ENCODE measurements at regions not wholly inside any gene's neighbourhood (a gene's known extent, or its start where the extent isn't known, plus 50 kb on each side); places are given as distances from the start of the nearest gene placed in this dataset.
A peak's percentile ranks its signal among the peaks of the same experiment; 100 is the strongest.

DNA sequence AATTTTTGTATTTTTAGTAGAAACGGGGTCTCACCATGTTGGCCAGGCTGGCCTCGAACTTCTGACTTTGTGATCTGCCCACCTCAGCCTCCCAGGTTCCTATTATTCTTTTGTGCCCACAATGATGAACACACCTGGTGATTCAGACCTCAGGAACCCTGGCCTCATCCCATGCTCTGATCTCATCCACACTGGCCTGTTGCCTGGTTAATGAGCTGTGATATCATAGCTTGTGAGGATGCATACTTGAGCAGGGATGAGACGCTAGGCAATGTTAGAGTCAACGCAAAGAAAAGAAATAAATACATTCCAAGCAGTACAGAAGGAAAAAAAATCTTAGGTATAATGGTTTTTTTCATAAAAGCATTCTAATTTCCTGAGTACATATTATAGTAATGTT is 82.4 kb upstream of the RNF32 start:
- in situ Hi-C loops (cut with HindIII; ENCODE audit: low pct_unique_long_range_greater_than_20kb, low sequenced_read_pairs), result no loop called here
- no peak for DNase-seq (ENCODE audit: low read depth, low spot score)

DNA sequence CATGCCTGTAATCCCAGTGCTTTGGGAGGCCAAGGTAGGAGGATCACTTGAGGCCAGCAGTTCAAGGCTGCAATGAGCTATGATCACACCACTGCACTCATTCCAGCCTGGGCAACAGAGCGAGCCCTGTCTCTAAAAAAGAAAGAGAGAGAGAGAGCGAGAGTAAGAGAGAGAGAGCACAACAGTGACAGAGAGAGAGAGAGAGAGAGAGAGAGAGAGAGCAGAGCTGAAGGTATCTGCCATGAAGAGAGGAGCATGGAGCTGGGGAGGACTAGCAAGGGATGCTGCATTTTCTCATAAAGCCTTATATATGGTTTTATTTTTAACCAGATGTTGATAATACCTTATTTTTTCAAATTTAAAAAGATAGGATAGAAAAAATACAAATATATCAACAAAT is 84.5 kb upstream of the RNF32 start:
- in situ Hi-C loops (cut with HindIII; ENCODE audit: low pct_unique_long_range_greater_than_20kb, low sequenced_read_pairs), result no loop called here
- DNase-seq (ENCODE audit: low read depth, low spot score), result no peak

DNA sequence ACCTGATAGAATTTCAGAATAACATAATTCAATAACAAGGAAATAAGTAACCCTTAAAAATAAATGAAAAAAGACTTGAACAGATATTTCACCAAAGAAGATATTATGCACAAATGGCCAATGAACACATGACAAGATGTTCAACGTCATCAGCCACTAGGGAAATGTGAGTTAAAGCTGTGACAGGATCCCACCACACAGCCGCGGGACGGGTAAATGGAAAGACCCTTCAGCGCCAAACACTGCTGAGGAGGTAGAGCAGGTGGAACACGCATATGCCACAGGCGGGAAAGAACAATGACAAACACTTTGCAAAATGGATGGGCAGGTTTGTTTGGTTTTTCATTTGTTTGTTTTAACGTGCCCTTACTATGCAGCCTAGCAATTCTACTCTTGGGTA is 86.1 kb upstream of the RNF32 start:
- peak; percentile 17 for DNase-seq (ENCODE audit: low read depth, low spot score)
- in situ Hi-C loops (cut with HindIII; ENCODE audit: low pct_unique_long_range_greater_than_20kb, low sequenced_read_pairs), result no loop called here

DNA sequence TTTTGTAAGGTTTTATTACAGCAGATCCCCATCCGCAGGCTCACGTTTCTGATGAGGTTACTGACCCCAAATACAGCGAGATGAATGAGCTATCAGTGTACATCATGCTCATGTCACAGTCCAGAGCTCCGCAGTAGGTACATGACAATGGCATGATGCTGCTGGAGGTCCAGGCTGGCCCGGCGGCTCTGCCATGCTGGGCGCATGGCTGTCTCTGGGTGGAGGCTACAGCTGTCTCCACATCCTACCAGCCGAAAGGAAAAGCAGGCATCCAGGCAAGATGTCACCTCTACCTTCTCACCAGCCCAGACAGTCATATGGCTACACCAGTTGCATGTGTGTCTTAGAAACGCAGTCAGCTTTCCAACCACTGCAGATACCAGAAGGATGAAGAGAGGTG is 90.9 kb upstream of the RNF32 start:
- in situ Hi-C loops (cut with HindIII; ENCODE audit: low pct_unique_long_range_greater_than_20kb, low sequenced_read_pairs), result no loop called here

DNA sequence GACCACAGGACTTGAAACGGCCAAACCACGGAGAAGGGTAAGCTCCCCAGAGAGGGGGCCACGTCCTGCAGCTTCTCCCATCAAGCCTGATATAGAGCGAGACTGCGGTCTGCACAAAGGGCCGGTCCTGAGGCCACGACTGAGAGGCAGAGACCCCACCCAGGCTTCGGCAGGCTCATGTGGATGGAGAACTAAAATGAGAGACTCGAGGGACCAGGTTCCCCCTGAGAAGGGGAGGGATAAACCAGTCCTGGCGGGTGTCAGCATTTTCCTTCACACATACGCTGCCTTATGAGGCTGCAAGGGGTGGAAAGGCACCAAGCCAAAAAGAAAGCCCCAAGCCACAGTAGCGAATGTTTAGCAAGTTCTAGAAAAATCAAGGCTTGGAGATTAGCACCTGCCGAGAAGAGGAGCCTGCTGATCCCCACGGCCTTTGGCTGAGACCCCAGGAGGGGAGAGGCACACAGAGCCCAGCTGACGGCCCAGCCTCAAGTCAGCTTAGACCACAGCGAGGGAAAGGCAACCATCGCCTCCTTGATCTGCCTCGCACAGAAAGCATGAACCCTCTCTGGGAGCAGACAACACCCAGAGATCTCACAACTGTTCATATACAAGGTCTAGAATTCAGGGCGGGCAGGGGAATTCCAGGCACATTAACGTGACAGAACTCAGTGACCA is 92.6 kb upstream of the RNF32 start:
- no peak for DNase-seq (ENCODE audit: low read depth, low spot score)
- in situ Hi-C loops (cut with HindIII; ENCODE audit: low pct_unique_long_range_greater_than_20kb, low sequenced_read_pairs), result no loop called here

More for the DNA sequence above, 90.9 kb upstream of the RNF32 start:
- no peak for DNase-seq (ENCODE audit: low read depth, low spot score)

DNA sequence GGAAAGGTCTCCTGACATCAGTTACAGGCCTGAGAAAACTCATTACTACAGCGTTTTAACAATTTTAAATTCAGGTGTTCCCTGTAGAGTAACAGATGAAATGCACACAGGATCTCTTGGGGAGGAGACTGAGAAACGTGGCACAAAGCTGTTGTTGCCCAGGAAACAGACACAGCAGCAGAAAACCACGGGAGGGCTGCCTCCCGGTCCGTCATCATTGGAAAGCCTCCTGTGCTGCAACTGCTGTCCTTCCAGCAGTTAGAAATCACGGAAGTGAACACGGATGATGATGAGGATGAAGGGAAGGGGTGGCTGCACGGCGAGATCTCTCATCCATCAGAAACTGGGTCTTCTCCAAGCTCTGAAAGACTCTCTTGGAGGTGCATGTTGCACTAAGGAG is 94.6 kb upstream of the RNF32 start:
- DNase-seq (ENCODE audit: low read depth, low spot score), result no peak
- in situ Hi-C loops (cut with HindIII; ENCODE audit: low pct_unique_long_range_greater_than_20kb, low sequenced_read_pairs), result no loop called here

DNA sequence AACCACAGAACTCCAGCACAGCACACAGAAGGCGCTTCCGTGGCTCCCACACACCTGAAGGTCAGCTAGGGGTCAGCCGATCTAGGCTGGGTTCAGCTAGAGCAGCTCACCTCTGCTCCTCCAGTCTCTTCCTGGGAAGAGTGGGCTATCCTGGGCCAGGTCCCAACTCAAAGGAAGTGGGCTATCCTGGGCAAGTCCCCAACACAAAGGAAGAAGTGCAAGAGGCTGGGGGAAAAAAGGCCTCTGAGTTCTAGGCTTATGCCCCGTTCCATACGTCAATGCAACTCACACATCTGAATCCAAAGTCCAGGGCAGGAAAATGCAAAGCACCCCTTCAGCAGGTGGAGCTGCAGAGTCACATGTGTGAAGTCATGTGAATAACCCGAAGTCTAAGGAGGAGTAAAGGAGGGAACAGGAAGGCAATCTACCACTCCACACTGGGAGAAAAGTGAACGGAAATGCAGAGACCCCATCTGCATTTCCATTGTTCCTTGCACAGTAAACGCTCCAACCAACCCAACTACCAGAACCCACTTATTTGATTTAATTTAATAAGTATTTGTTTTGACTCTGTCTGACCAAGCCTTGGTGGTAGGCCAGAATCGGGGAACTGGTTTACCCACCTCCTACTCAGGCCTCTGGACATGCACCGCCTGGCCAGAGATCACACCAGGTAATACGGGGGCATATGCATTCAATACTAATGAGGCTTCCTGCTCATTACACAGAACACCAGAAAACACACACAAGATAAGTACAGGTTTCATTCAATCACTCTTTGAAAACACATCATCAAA is 95.5 kb upstream of the RNF32 start:
- in situ Hi-C loops (cut with HindIII; ENCODE audit: low pct_unique_long_range_greater_than_20kb, low sequenced_read_pairs), result no loop called here
- DNase-seq (ENCODE audit: low read depth, low spot score), result no peak

DNA sequence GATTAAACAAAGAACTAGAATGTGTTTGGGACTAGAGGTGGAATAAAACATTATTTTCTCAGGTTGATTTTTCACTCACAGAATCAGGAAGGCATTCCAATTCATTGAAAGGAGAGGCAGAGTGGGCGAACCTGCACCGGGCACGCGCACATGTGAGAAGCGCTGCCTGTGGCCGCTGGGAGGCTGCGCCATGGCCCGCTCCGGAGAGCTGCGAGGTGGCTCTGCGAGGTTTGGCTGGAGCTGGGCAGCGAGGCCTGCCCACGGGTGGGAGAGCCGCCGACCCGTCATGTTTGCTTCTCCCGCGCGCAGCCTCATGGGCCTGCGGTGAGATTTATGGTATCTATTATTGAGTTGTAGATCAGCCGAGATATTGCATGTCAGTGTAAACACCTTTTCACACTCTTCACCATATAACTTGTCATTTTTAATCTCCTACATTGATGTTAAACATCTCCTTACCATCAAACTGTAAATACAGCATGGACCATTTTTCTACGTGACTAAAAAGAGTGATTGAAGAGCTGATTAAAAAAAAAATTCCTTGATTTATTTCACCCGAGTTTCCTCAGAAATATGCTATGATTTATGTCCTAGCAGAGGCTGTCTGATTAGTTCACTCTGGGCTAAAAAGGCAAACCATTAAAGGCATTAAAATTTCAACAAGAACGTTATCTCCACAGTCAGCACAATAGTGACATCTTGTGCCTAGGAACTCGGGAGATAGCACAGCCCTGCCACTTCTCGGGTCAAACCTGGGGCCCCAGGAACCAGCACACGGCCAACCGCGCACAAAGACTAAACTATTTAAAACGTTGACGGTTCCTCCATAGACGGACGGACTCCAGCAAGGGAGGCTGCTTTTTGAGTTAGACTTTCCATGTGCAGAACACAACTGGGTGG is 96.6 kb upstream of the RNF32 start:
- DNase-seq (ENCODE audit: low read depth, low spot score), result no peak
- in situ Hi-C loops (cut with HindIII; ENCODE audit: low pct_unique_long_range_greater_than_20kb, low sequenced_read_pairs), result no loop called here

DNA sequence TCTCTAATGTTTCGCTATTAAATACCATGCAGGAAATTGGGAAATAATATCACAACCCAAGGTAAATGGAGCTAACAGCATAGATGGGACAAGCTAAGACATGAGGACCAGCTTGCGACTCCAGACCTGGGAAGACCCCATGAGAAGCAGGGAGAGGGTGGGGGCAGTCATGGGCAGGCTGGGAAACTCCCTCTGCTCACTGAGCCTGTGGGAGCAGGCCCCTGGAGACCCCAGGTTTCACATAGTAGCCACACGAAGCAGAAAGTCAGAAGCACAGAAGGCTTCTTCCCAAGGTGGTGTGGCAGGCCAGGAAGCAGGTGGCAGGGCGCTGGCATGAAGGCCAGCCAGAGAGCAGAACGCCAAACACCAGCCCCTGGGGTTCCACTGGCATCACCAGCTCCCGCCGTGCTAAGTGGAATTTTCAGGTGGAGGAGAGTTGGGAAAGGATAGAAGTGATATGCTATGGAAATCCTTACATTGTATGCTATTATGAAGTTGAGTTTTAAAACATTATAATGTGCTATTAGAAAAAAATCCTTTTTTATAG is 99.9 kb upstream of the RNF32 start:
- no peak for DNase-seq (ENCODE audit: low read depth, low spot score)

DNA sequence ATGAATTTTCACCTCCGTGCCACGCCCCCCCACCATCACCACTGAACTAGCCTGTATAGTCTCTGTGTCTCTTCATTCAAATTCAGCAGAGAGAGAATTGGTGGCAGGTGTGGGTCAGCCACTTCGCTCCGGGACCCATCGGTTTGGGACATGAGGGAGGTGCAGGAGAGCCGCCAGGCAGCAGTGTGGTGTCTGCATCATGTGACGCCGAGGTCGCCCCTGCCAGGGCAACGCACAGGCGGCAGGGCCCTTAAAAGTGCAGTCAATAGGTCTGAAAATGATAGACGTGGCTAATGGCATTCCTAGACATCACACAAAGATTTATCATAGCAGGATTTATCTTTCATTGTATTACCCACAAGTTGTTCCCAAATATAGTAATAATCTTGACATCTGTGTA is 100.6 kb upstream of the RNF32 start:
- in situ Hi-C loops (cut with HindIII; ENCODE audit: low pct_unique_long_range_greater_than_20kb, low sequenced_read_pairs), result no loop called here
- DNase-seq (ENCODE audit: low read depth, low spot score), result no peak

More for the DNA sequence above, 99.9 kb upstream of the RNF32 start:
- in situ Hi-C loops (cut with HindIII; ENCODE audit: low pct_unique_long_range_greater_than_20kb, low sequenced_read_pairs), result no loop called here

DNA sequence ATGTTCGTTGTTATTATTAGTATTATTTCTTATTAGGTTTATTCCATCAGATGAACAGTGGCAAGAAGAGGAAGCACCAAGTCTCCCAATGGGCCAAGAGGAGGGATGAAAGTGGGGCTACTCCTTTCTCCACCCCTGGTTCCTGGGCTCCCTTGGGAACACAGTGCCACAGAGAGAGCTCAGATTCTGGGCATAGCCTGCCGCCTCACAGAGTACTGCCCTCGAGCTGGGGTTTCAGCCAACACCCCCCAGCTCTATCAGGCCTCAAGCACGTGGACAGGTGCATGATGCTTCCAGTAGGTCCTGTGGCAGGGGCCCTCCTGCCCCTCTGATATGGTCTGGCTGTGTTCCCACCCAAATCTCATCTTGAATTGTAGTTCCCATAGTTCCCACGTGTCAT is 103.6 kb upstream of the RNF32 start:
- in situ Hi-C loops (cut with HindIII; ENCODE audit: low pct_unique_long_range_greater_than_20kb, low sequenced_read_pairs), result no loop called here
- DNase-seq (ENCODE audit: low read depth, low spot score), result no peak

DNA sequence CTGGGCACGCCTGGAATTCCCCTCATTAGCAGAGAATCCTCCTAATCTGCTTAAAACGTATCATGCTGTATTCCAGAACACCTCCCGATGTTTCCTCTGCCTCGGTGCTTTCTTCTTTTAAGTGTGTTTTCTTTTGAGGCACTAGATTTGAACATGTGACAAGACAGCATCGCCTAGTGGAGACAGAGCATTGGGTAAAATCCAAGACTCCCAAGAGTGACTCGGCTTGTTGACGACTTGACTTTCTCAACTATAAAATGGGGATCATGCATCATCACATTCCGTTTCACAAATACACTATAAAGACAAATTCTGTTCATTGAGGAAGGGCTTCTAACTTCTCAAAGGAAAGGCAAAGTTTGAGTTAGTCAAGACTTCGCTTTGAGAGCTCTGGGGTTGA is 105.6 kb upstream of the RNF32 start:
- in situ Hi-C loops (cut with HindIII; ENCODE audit: low pct_unique_long_range_greater_than_20kb, low sequenced_read_pairs), result no loop called here
- DNase-seq (ENCODE audit: low read depth, low spot score), result peak; percentile 20

DNA sequence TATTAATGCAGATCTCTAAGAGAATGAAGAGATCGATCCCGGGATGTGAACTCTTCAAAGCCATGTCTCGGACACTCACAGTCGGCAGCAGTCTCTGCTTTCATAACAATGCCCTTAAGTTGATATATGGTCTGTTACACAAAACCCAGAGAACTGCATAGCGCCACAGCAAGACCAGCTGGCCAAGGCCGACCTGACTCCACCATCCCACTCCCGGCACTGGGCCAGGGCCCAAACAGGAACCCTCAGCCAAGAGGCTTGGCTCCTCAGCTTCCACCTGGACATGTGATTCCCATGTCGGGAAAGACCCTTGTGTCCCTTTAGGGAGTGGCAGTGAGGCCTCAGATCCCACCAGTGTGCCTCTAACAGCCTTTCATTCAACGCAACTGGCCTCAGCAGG is 106.6 kb upstream of the RNF32 start:
- no peak for DNase-seq (ENCODE audit: low read depth, low spot score)
- in situ Hi-C loops (cut with HindIII; ENCODE audit: low pct_unique_long_range_greater_than_20kb, low sequenced_read_pairs), result no loop called here

DNA sequence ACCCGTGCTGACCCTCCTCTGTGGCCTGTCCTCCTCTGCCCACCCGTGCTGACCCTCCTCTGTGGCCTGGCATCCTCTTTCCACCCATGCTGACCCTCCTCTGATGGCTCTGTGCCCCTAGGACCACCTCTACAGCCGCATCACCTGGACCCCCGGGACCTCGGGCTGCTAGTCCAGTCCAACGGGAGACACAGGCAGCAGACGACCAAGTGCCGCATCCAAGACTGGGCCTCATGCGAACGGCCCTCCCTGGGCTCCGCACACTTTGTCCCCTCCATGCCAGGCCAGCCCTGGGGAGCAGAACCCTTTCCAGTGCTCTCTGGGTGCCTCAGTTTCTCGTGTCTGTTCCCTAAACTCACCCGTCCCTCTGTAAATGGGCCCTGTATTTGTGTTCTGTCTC is 107.2 kb upstream of the RNF32 start:
- in situ Hi-C loops (cut with HindIII; ENCODE audit: low pct_unique_long_range_greater_than_20kb, low sequenced_read_pairs), result no loop called here
- DNase-seq (ENCODE audit: low read depth, low spot score), result no peak

DNA sequence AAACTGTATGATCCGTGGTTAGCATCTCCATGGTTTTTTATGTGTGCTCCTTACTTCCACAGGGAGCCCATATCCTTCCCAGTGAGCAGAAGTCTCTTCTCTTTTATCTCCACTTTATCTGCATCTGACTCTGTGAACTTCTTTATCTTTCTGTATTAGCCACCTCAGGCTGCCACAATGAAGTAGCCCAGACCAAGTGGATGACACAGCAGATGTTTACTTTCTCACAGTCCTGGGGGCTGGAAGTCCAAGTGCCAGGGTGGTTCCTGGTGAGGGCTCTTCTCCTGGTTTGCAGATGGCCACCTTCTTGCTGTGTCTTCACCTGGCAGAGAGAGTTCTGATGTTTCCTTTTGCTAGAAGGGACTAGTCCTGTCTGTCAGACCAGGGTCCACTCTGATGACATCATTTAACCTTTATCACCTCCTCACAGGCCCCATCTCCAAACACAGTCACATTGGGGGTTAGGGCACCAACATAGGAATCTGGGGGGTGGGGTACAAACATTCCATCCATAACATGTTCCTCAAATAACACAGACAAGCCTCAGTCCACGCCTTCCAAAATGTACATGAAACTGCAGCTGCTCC is 108.5 kb upstream of the RNF32 start:
- no peak for DNase-seq (ENCODE audit: low read depth, low spot score)

DNA sequence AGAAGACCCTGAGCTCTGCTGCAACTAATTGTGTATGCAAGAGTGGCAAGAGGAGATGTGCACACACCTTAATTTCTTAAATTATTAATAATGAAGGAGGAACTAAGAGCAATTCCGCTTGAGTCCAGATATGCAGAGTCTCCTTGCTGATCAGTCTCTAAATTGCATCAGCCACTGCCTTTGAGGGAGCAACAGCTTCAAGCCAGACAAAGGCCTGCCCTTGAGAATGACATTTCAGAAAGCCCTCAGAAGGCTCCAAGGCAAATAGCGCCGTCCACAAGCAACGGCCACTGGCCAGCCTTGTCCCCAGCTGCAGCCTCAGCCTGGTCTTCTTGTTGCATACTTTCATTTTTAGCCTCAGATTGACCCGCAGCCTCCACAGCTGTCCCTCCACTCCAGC is 110.6 kb upstream of the RNF32 start:
- in situ Hi-C loops (cut with HindIII; ENCODE audit: low pct_unique_long_range_greater_than_20kb, low sequenced_read_pairs), result no loop called here
- DNase-seq (ENCODE audit: low read depth, low spot score), result no peak

More for the DNA sequence above, 108.5 kb upstream of the RNF32 start:
- in situ Hi-C loops (cut with HindIII; ENCODE audit: low pct_unique_long_range_greater_than_20kb, low sequenced_read_pairs), result no loop called here

DNA sequence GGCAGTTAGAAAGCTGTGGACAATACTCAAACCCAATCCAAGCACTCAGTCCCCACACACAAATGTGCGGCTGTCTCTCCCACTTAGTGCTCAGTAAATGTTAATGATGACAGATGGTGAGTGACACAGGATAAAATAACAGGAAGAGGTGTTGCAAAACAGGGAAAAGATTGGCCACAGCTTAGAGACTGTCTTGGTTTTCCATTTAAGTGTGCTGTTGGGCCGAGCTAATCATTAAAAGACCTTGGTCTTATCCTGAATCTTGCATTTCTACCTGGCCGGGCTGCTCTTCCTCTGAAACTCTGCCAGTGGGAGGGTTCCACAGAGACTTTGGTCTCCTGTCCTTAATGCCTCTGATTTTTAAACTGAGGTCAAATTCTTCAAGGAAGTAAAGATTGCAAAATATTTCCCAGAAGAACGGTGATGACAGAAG is 113.1 kb upstream of the RNF32 start:
- in situ Hi-C loops (cut with HindIII; ENCODE audit: low pct_unique_long_range_greater_than_20kb, low sequenced_read_pairs), result no loop called here
- DNase-seq (ENCODE audit: low read depth, low spot score), result no peak
